HUES6 (cell line): ENCODE measurements at regions not wholly inside any gene's neighbourhood (a gene's known extent, or its start where the extent isn't known, plus 50 kb on each side); places are given as distances from the start of the nearest gene placed in this dataset.
"Not testable (repeated sequence)": the region's sequence is repeated elsewhere in the genome, so short reads cannot be mapped to it uniquely, and the experiment has no call there.

Source experiments
- H3K27ac ChIP-seq: 2 replicates; pipeline ENCODE4 v1.7.0; 2013; ENCODE audit warnings: low read depth, mild to moderate bottlenecking, low read length, inconsistent platforms
- H3K27me3 ChIP-seq: 2 replicates; pipeline ENCODE4 v1.6.1; 2013; ENCODE audit warnings: low read length; ENCODE audit not compliant: control insufficient read depth, insufficient read depth
- H3K36me3 ChIP-seq: 2 replicates; pipeline ENCODE4 v1.6.1; 2013; ENCODE audit warnings: low read length; ENCODE audit not compliant: control insufficient read depth, insufficient read depth
- H3K4me1 ChIP-seq: 2 replicates; pipeline ENCODE4 v1.6.1; 2013; ENCODE audit warnings: low read length; ENCODE audit not compliant: control insufficient read depth, insufficient read depth
- H3K4me3 ChIP-seq: 2 replicates; pipeline ENCODE4 v1.5.1; 2013; ENCODE audit warnings: low read depth, low read length
- H3K9ac ChIP-seq: one replicate; pipeline ENCODE4 v1.6.1; 2013; ENCODE audit warnings: mild to moderate bottlenecking, low read length
- H3K9me3 ChIP-seq: 2 replicates; pipeline ENCODE4 v1.6.1; 2013; ENCODE audit warnings: low read depth, low read length; ENCODE audit not compliant: control insufficient read depth, insufficient read depth

DNA sequence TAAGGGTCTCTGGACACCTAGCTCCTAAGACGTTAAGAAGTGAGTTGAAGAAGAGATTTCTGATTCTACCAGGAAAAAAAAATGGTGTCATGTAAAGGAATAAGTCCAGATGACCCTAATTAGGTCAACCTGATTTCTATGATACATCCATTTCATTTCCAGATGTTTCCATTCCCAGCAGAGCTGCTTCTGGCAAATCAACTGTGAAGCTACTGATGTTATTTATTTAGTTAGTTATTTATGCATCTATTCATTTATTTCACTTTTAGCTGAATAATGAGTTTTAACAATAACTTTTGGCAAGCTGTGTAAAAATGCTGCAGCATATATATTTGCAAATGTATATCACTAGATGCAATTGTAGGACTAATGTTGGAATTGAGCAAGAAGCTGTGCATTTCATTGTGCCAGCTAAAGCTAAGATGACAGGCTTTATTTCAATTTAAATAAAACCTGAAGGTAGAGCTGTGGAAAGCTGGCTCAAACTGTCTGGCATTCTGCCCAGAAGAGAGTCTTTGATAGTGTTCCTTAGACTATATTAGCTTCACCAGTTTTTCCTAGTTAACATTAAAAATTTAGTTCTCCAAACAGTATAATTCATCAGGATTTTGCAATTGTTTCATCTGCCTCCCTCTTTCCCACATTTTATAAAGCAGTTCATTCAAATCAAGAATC is 1164.4 kb upstream of the ADGRL4 start:
- Histone ChIP-seq H3K4me1 (no peaks in the 10 kb centered on the region), H3K27ac (no peak overlapping the region), H3K36me3 (no peaks in the 10 kb centered on the region), H3K4me3 (no peak overlapping the region), H3K9ac (no peak overlapping the region), H3K9me3 (no peaks in the 10 kb centered on the region), H3K27me3 (no peaks in the 10 kb centered on the region)

GRCh38 chr1:80164150-80164549 is 1157.6 kb upstream of the ADGRL4 start:
- Histone ChIP-seq H3K9me3 (no peaks in the 10 kb centered on the region), H3K4me3 (no peak overlapping the region)

DNA sequence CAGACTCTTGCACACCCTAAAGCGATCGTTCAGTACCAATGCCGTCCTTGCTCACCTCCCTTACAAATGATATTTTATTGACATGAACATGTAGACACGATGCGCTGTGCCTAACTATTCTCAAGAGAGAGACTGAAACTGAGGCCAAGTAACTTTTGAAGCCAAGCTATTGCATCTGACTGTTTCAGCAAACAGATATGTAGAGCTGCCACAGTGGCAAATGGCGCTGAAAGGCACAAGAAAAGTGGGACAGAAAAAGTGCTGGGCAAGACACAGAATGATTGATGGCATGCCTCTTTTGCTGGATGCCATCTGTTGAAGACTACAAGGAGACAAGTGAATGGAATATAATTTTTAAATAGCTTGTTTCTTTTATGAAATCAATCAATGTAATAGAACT is 1157.2 kb upstream of the ADGRL4 start:
- H3K9me3 ChIP-seq: no peaks in the 10 kb centered on the region
- no peaks in the 10 kb centered on the region for H3K36me3 ChIP-seq
- H3K4me3 ChIP-seq: no peak overlapping the region
- H3K9ac ChIP-seq: no peak overlapping the region
- H3K27ac ChIP-seq: no peak overlapping the region
- H3K27me3 ChIP-seq: no peaks in the 10 kb centered on the region
- H3K4me1 ChIP-seq: no peaks in the 10 kb centered on the region

More at GRCh38 chr1:80164150-80164549, 1157.6 kb upstream of the ADGRL4 start:
- no peaks in the 10 kb centered on the region for H3K27me3 ChIP-seq
- no peaks in the 10 kb centered on the region for H3K4me1 ChIP-seq
- H3K27ac ChIP-seq: no peak overlapping the region
- no peak overlapping the region for H3K9ac ChIP-seq
- no peaks in the 10 kb centered on the region for H3K36me3 ChIP-seq

DNA sequence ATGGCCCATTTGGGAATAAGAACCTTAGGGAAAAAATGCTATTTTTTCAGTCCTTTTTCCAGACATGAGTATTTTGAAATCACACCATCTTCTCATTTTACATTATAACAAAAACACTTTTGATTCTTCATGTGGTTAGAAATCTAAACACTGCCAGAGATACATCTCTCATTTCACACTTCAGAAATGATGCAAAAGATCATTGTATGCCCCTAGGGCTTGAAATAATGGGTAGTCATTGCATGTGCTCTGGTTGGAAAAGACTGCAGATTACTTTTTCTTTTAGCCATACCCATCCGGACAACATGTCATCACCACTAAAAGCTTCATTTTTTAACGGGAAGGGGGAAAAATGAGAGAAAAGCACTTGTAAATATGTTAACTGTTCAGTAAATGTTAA is 1152.2 kb upstream of the ADGRL4 start:
- no peaks in the 10 kb centered on the region for H3K9me3 ChIP-seq
- H3K9ac ChIP-seq: no peak overlapping the region
- no peaks in the 10 kb centered on the region for H3K27me3 ChIP-seq
- H3K4me3 ChIP-seq: no peak overlapping the region
- peaks cover 11% of the 10 kb centered on the region; the same call in 1 of the 2 replicates for H3K4me1 ChIP-seq
- H3K36me3 ChIP-seq: no peaks in the 10 kb centered on the region
- H3K27ac ChIP-seq: no peak overlapping the region

DNA sequence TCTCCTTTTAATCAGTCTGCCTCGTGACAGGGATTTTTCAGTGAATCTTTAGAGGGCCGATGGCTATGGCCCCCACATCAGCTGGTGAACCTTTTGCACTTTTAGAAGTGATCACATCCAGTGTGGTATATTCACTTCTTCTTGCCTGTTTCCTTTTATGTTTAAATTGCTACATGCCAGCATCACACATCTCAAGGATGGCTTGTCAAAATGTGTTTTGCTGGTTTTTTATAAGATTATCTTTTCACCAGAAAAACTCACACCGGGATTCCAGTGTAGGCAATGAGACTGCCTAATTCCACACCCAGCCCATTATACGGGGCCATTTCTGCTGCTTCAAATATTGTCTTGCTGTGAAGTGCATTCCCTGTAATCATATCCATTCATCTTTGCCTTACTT is 1151.7 kb upstream of the ADGRL4 start:
- H3K27ac ChIP-seq: no peak overlapping the region
- no peaks in the 10 kb centered on the region for H3K9me3 ChIP-seq
- no peaks in the 10 kb centered on the region for H3K36me3 ChIP-seq
- H3K27me3 ChIP-seq: no peaks in the 10 kb centered on the region
- H3K9ac ChIP-seq: no peak overlapping the region
- no peak overlapping the region for H3K4me3 ChIP-seq
- H3K4me1 ChIP-seq: peaks cover 11% of the 10 kb centered on the region; the same call in 1 of the 2 replicates

DNA sequence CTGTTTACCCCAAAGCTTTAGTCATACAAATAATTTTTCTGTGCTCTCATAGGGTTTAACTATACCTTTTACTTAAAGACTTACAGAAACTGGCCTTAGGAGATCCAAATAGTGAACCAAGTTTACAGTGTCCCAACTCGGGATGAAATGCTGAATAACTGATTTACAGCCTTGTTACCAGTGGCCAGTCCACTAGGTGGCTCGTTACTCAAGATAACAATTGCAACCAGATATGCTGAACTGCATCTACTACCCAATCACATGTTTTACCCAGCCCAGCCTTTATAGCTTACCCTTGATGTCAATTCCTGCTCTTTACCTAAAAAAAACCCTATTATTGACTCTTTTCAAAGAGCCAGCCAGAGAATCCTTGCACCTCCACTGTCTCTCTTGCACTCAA is 1148.8 kb upstream of the ADGRL4 start:
- Histone ChIP-seq H3K36me3 (no peaks in the 10 kb centered on the region), H3K27me3 (no peaks in the 10 kb centered on the region), H3K4me3 (no peak overlapping the region), H3K27ac (no peak overlapping the region), H3K9me3 (no peaks in the 10 kb centered on the region), H3K9ac (no peak overlapping the region), H3K4me1 (peaks cover 11% of the 10 kb centered on the region; the same call in 1 of the 2 replicates)

- Histone ChIP-seq H3K36me3 (no peaks in the 10 kb centered on the region), H3K9ac (no peak overlapping the region), H3K9me3 (no peaks in the 10 kb centered on the region)
Measured at GRCh38 chr1:80154176-80154575, 1147.6 kb upstream of the ADGRL4 start.

DNA sequence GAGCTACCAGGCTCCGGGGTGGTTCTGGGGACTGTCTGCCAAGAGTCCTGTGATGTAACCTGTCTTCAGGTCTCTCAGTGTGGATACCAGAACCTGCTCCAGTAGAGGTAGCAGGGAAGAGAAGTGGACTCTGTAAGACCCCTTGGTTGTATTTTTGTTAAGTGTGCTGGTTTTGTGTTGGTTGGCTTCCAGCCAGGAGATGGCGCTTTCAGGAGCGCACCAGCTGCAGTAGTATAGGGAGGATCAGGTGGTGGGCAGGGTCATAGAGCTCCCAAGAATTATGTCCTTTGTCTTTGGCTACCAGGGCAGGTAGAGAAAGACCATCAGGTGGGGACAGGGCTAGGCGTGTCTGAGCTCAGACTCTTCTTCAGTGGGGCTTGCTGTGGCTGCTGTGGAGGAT is 1147.2 kb upstream of the ADGRL4 start:
- Histone ChIP-seq H3K9me3 (no peaks in the 10 kb centered on the region), H3K4me3 (no peak overlapping the region), H3K27ac (no peak overlapping the region), H3K27me3 (no peaks in the 10 kb centered on the region), H3K4me1 (peaks cover 11% of the 10 kb centered on the region; the same call in 1 of the 2 replicates), H3K9ac (no peak overlapping the region), H3K36me3 (no peaks in the 10 kb centered on the region)

More at GRCh38 chr1:80154176-80154575, 1147.6 kb upstream of the ADGRL4 start:
- Histone ChIP-seq H3K27me3 (no peaks in the 10 kb centered on the region), H3K4me3 (no peak overlapping the region), H3K27ac (no peak overlapping the region), H3K4me1 (peaks cover 11% of the 10 kb centered on the region; the same call in 1 of the 2 replicates)

GRCh38 chr1:80143361-80143760 is 1136.8 kb upstream of the ADGRL4 start:
- Histone ChIP-seq H3K27me3 (no peaks in the 10 kb centered on the region), H3K9me3 (peaks cover 7% of the 10 kb centered on the region; the same call in 1 of the 2 replicates), H3K4me1 (no peaks in the 10 kb centered on the region), H3K36me3 (no peaks in the 10 kb centered on the region), H3K9ac (no peak overlapping the region), H3K4me3 (no peak overlapping the region), H3K27ac (no peak overlapping the region)

DNA sequence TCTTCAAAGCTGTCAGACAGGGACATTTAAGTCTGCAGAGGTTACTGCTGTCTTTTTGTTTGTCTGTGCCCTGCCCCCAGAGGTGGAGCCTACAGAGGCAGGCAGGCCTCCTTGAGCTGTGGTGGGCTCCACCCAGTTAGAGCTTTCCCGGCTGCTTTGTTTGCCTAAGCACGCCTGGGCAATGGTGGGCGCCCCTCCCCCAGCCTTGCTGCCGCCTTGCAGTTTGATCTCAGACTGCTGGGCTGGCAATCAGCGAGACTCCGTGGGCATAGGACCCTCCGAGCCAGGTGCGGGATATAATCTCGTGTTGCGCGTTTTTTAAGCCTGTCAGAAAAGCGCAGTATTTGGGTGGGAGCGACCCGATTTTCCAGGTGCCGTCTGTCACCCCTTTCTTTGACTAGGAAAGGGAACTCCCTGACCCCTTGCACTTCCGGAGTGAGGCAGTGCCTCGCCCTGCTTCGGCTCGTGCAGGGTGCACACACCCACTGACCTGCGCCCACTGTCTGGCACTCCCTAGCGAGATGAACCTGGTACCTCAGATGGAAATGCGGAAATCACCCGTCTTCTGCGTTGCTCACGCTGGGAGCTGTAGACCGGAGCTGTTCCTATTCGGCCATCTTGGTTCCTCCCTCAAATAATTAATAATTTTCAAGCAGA is 1131.5 kb upstream of the ADGRL4 start:
- not testable (repeated sequence) for H3K27me3 ChIP-seq, H3K36me3 ChIP-seq, H3K27ac ChIP-seq, H3K4me3 ChIP-seq, H3K4me1 ChIP-seq, H3K9ac ChIP-seq, H3K9me3 ChIP-seq

GRCh38 chr1:80113168-80114038 is 1106.9 kb upstream of the ADGRL4 start:
- no peaks in the 10 kb centered on the region for H3K4me1 ChIP-seq
- no peaks in the 10 kb centered on the region for H3K36me3 ChIP-seq
- no peaks in the 10 kb centered on the region for H3K27me3 ChIP-seq
- H3K9ac ChIP-seq: no peak overlapping the region
- H3K27ac ChIP-seq: no peak overlapping the region
- peaks cover 29% of the 10 kb centered on the region for H3K9me3 ChIP-seq
- no peak overlapping the region for H3K4me3 ChIP-seq
